ENCODE measurements at regions not wholly inside any gene's neighbourhood (a gene's known extent, or its start where the extent isn't known, plus 50 kb on each side); places are given as distances from the start of the nearest gene placed in this dataset.

DNA sequence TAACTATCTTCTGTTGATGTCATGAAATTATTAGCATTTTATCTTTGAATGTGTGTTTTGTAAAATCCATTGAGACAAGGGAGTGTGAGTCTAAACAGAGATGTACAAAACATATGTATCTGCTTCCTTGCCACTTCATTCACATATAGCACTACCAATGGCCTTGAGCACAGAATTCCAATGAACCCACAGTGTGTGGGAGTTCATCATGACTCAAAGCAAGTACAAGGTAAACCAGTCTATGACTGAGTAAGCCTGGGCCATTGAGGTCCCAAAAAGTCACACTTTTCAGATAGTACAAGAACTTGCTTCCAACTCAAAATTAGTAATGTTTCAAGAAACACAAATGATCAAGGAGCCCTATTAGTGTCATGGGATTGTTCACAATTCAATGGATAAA is 218.6 kb downstream of the MANEA start:
- TF ChIP-seq, protein P1, sequence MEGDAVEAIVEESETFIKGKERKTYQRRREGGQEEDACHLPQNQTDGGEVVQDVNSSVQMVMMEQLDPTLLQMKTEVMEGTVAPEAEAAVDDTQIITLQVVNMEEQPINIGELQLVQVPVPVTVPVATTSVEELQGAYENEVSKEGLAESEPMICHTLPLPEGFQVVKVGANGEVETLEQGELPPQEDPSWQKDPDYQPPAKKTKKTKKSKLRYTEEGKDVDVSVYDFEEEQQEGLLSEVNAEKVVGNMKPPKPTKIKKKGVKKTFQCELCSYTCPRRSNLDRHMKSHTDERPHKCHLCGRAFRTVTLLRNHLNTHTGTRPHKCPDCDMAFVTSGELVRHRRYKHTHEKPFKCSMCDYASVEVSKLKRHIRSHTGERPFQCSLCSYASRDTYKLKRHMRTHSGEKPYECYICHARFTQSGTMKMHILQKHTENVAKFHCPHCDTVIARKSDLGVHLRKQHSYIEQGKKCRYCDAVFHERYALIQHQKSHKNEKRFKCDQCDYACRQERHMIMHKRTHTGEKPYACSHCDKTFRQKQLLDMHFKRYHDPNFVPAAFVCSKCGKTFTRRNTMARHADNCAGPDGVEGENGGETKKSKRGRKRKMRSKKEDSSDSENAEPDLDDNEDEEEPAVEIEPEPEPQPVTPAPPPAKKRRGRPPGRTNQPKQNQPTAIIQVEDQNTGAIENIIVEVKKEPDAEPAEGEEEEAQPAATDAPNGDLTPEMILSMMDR (IDR thresholded peaks at IDR 0.05): no peak
- DNase-seq (ENCODE audit: low spot score): no peak
- Mint-ChIP-seq H3K27ac (ENCODE audit: unreplicated experiment) (no peak overlapping the region), H3K4me3 (ENCODE audit: unreplicated experiment) (no peak overlapping the region), H3K36me3 (ENCODE audit: low read depth) (no peaks in the 10 kb centered on the region), H3K4me1 (ENCODE audit: low read depth) (no peaks in the 10 kb centered on the region), H3K27me3 (ENCODE audit: low read depth) (no peaks in the 10 kb centered on the region), H3K9me3 (ENCODE audit: low read depth) (no peaks in the 10 kb centered on the region)

DNA sequence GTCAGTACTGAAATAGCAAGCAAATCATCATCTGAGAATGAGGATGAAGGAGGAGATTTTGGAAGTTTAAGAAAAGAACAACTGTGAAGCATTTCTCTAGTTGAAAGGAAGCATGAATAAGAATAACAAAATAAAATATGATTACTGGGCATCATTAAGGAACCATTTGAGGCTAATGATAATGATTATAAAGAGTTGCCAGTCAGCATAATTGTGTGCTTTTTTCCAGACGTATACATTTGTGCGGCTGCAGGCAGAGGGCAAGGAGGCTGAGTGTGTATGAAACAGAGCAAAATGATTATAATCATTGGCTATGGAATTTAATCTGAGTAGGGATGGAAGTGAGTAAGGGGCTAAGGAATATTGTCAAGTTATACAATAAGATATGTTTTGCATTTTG is 218.7 kb upstream of the FUT9 start:
- TF ChIP-seq, protein P1 (IDR thresholded peaks at IDR 0.05): no peak
- no peaks in the 10 kb centered on the region for H3K27me3 Mint-ChIP-seq (ENCODE audit: low read depth)
- H3K9me3 Mint-ChIP-seq (ENCODE audit: low read depth): no peaks in the 10 kb centered on the region
- H3K4me1 Mint-ChIP-seq (ENCODE audit: low read depth): no peaks in the 10 kb centered on the region
- H3K4me3 Mint-ChIP-seq (ENCODE audit: unreplicated experiment): no peak overlapping the region
- H3K27ac Mint-ChIP-seq (ENCODE audit: unreplicated experiment): no peak overlapping the region
- no peaks in the 10 kb centered on the region for H3K36me3 Mint-ChIP-seq (ENCODE audit: low read depth)
- no peak for DNase-seq (ENCODE audit: low spot score)

DNA sequence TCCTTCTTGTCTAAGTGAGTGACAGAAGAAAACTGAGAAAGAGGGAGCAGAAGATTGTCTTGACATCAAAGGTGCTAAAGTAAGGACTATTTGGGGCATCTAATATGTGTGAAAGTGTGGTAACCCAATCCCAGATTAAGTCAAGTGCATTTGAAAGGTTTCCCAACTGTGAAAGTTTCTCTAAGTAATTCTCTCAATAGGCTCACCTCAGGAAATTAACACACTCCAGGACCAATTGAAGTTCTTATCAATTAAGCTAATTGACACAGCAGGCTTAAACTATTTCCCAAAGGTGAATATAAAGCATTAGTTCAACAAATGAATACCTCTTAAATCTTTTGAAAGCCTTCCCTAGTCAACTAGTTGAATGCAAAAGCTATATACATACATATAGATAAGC is 212.8 kb upstream of the FUT9 start:
- Mint-ChIP-seq H3K27ac (ENCODE audit: unreplicated experiment) (no peak overlapping the region), H3K36me3 (ENCODE audit: low read depth) (no peaks in the 10 kb centered on the region), H3K4me3 (ENCODE audit: unreplicated experiment) (no peak overlapping the region), H3K27me3 (ENCODE audit: low read depth) (no peaks in the 10 kb centered on the region), H3K9me3 (ENCODE audit: low read depth) (no peaks in the 10 kb centered on the region), H3K4me1 (ENCODE audit: low read depth) (no peaks in the 10 kb centered on the region)
- TF ChIP-seq, protein P1 (IDR thresholded peaks at IDR 0.05): no peak
- DNase-seq (ENCODE audit: low spot score): no peak

DNA sequence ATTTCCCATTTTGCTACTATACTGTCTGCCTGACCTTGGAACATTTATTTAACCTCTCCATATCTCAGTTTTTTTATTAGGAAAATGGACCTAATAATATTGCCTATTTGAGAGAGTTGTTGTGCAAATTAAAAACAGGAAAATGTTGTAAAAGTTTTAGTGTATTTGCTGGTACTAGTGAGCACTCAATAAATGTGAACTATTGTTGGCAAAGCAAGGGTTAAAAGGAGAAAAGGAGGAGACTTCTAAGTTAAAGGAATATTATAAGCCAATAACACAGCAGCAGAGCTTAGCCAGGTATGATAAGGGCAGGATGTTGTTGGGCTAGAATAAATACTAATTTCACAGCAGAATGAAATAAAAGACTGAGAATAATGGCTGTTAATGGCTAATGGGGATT is 211.9 kb upstream of the FUT9 start:
- Mint-ChIP-seq H3K27me3 (ENCODE audit: low read depth) (no peaks in the 10 kb centered on the region), H3K27ac (ENCODE audit: unreplicated experiment) (no peak overlapping the region), H3K36me3 (ENCODE audit: low read depth) (no peaks in the 10 kb centered on the region), H3K4me3 (ENCODE audit: unreplicated experiment) (no peak overlapping the region), H3K9me3 (ENCODE audit: low read depth) (no peaks in the 10 kb centered on the region), H3K4me1 (ENCODE audit: low read depth) (no peaks in the 10 kb centered on the region)
- no peak for DNase-seq (ENCODE audit: low spot score)
- TF ChIP-seq, protein P1 (IDR thresholded peaks at IDR 0.05): no peak

DNA sequence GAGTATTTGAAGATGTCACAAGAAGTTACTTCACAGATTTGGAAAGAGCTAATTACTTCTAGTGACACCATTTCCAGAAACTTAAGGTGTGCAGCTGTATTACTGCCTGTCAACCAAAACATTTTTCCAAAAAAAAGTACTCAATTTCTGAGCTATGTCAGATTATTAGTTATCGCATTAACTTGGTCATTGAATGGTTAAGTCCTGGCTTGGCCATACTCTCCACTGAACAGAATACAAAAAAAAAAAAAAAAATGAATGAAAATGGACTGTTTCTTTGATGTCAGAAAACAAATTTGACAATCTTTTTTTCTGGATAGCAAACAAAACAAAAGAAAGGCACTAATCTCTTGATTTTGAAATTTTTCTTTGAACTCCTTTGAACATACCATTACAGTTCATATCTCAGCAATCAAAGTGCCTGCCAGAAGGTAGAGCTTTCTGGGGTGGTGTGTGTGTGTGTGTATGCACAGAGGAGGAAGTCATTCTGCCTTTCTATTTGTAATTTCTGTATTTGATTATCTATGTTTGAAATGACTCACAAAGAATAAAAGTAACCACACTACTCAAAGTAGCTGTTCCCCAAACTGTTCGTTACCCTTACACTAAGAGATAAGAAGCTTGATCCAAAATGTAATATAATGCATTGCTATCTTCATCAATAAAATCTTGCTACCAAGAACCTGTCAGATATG is 210.8 kb upstream of the FUT9 start:
- no peaks in the 10 kb centered on the region for H3K4me1 Mint-ChIP-seq (ENCODE audit: low read depth)
- H3K9me3 Mint-ChIP-seq (ENCODE audit: low read depth): no peaks in the 10 kb centered on the region

More for the DNA sequence above, 210.8 kb upstream of the FUT9 start:
- H3K4me3 Mint-ChIP-seq (ENCODE audit: unreplicated experiment): no peak overlapping the region
- no peak overlapping the region for H3K27ac Mint-ChIP-seq (ENCODE audit: unreplicated experiment)
- H3K27me3 Mint-ChIP-seq (ENCODE audit: low read depth): no peaks in the 10 kb centered on the region
- TF ChIP-seq, protein P1 (IDR thresholded peaks at IDR 0.05): no peak
- H3K36me3 Mint-ChIP-seq (ENCODE audit: low read depth): no peaks in the 10 kb centered on the region
- no peak for DNase-seq (ENCODE audit: low spot score)

All from chondrocyte (in vitro differentiated cells).